NT2/D1 (cell line): ENCODE measurements at regions not wholly inside any gene's neighbourhood (a gene's known extent, or its start where the extent isn't known, plus 50 kb on each side); places are given as distances from the start of the nearest gene placed in this dataset.

ENCODE experiments used
- SUZ12 ChIP-seq: IDR thresholded peaks from 2 replicates; pipeline ENCODE4 v1.6.1; 2011; ENCODE audit not compliant: insufficient read length, insufficient read depth; ENCODE audit errors: extremely low read depth
- YY1 ChIP-seq: IDR thresholded peaks from 2 replicates; pipeline ENCODE4 v1.6.1; 2011; ENCODE audit not compliant: insufficient read length, insufficient read depth

DNA sequence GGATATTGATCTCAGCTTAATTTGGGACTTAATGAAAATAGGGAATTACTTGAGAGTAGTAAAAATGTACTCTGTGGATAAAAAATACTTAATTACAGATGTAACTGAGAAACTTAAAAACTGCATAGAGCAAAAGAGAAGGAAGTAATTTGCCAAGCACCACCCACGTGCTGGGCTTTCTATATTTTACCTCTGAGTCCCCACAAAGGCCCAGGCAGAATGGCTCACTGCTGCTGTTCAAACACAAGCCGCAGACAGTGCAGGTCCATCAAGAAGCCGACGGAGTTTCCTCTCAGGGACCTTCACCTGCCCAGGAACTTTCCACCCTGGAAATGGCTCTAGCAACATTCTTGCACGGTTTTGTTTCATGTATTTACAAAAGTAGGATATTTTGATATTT, 77.2 kb upstream of the TRPM1 start:
- no peak for TF ChIP-seq SUZ12
- no peak for TF ChIP-seq YY1
